IPS-NIHi7 (cell line): ENCODE measurements at regions not wholly inside any gene's neighbourhood (a gene's known extent, or its start where the extent isn't known, plus 50 kb on each side); places are given as distances from the start of the nearest gene placed in this dataset.
"Not testable (repeated sequence)": the region's sequence is repeated elsewhere in the genome, so short reads cannot be mapped to it uniquely, and the experiment has no call there.

Experiments
- DNase-seq: peaks from one replicate; pipeline ENCODE4 v3.0.0; 2012; ENCODE audit warnings: mixed read lengths; ENCODE audit errors: extremely low spot score

GRCh38 chr9:115804206-115804605 is 349.4 kb upstream of the PAPPA start:
- no peak for DNase-seq

GRCh38 chr9:115808108-115808507 is 345.5 kb upstream of the PAPPA start:
- DNase-seq: no peak

- DNase-seq: no peak
These were observed 344.9 kb upstream of the PAPPA start for GRCh38 chr9:115808695-115809094.

GRCh38 chr9:115810166-115810565 is 343.4 kb upstream of the PAPPA start:
- no peak for DNase-seq

GRCh38 chr9:115814081-115814480 is 339.5 kb upstream of the PAPPA start:
- no peak for DNase-seq

GRCh38 chr9:115815786-115816185 is 337.8 kb upstream of the PAPPA start:
- no peak for DNase-seq

- DNase-seq: not testable (repeated sequence)
These were observed 334.9 kb upstream of the PAPPA start for GRCh38 chr9:115818651-115819050.

- DNase-seq: no peak
These were observed 321.6 kb upstream of the PAPPA start for GRCh38 chr9:115832031-115832430.

- no peak for DNase-seq
These were observed 316.0 kb upstream of the PAPPA start for GRCh38 chr9:115837618-115838017.

- no peak for DNase-seq
These were observed 315.2 kb upstream of the PAPPA start for GRCh38 chr9:115838417-115838816.

- DNase-seq: not testable (repeated sequence)
These were observed 309.2 kb upstream of the PAPPA start for GRCh38 chr9:115844433-115844832.

GRCh38 chr9:115845648-115846312 is 307.8 kb upstream of the PAPPA start:
- DNase-seq: no peak

GRCh38 chr9:115847216-115847615 is 306.4 kb upstream of the PAPPA start:
- DNase-seq: no peak

- no peak for DNase-seq
These were observed 303.7 kb upstream of the PAPPA start for GRCh38 chr9:115849679-115850412.

GRCh38 chr9:115850548-115851304 is 302.9 kb upstream of the PAPPA start:
- DNase-seq: no peak

GRCh38 chr9:115855458-115856133 is 298.0 kb upstream of the PAPPA start:
- DNase-seq: peak; percentile 22

GRCh38 chr9:115858421-115858820 is 295.2 kb upstream of the PAPPA start:
- not testable (repeated sequence) for DNase-seq

- no peak for DNase-seq
These were observed 291.6 kb upstream of the PAPPA start for GRCh38 chr9:115862021-115862420.

GRCh38 chr9:115864581-115864980 is 289.0 kb upstream of the PAPPA start:
- DNase-seq: no peak

- no peak for DNase-seq
These were observed 286.3 kb upstream of the PAPPA start for GRCh38 chr9:115867326-115867725.

GRCh38 chr9:115877852-115878438 is 275.6 kb upstream of the PAPPA start:
- no peak for DNase-seq

- no peak for DNase-seq
These were observed 274.1 kb upstream of the PAPPA start for GRCh38 chr9:115879451-115879850.
